HCT116 (cell line): ENCODE measurements at regions not wholly inside any gene's neighbourhood (a gene's known extent, or its start where the extent isn't known, plus 50 kb on each side); places are given as distances from the start of the nearest gene placed in this dataset.

Experiments used
- ATAC-seq: fragments of 200-7000 bp; cut with Tn5 transposase; 2 replicates; pipeline ENCODE4 v1.9.1; 2020; ENCODE audit warnings: mild to moderate bottlenecking, moderate library complexity
- BruUV-seq: library from RNA; stranded (reverse); fragments of 400-500 nt; replicated peaks from 2 replicates; lab custom pipeline; 2021; lab: Mats Ljungman, UMichigan
- CTCF ChIA-PET: fragments of 300-600 bp; sonication (Branson Sonifier 250); formaldehyde crosslinking; loops from one replicate; lab custom pipeline; 2021; ENCODE audit warnings: antibody characterized with exemption; lab: Charles Lee
- POLR2A ChIA-PET: fragments of 300-600, 350-600 bp; sonication (Branson Sonifier 250); formaldehyde crosslinking; loops from one replicate; lab custom pipeline; 2021; ENCODE audit warnings: antibody characterized with exemption; lab: Charles Lee
- RAD21 ChIA-PET, 2 experiments: fragments of 300-600 bp; sonication (Branson Sonifier 250); formaldehyde crosslinking; loops; one replicate each; lab custom pipeline; 2023; ENCODE audit warnings: low total read pairs in 2 of 2; ENCODE audit not compliant: uncharacterized antibody in 2 of 2, unreplicated experiment in 2 of 2, low non-redundant PET in 1 of 2; lab: Charles Lee
- DNase-seq: peaks from one replicate; pipeline ENCODE4 v3.0.0-alpha.2; 2010; ENCODE audit warnings: low read depth, low spot score
- H2AFZ ChIP-seq: fragments of 200-600 bp; shearing (Covaris generic), sonication (generic); 2 replicates; pipeline ENCODE4 v1.6.1; 2017; ENCODE audit warnings: low read depth, mixed run types, mixed read lengths, antibody characterized with exemption, low read length; ENCODE audit not compliant: poor library complexity, severe bottlenecking
- H3K27ac ChIP-seq: 2 replicates; pipeline ENCODE4 v1.5.1; 2012; ENCODE audit warnings: low read depth, low read length
- H3K27me3 ChIP-seq: fragments of 200-600 bp; sonication (generic); 2 replicates; pipeline ENCODE4 v1.6.1; 2016; ENCODE audit warnings: mixed run types, low read length, mixed read lengths; ENCODE audit not compliant: insufficient read depth
- H3K36me3 ChIP-seq, 2 experiments: fragments of 200-500 bp in 1 of 2; fragments of 200-600 bp in 1 of 2; sonication (Bioruptor generic) in 1 of 2; sonication (generic) in 1 of 2; 2 replicates each; pipeline versions ENCODE4 v1.5.1 to v1.6.1; 2014 to 2016; ENCODE audit warnings: low read length in 2 of 2, inconsistent platforms in 1 of 2, mixed read lengths in 1 of 2, mixed run types in 1 of 2; ENCODE audit not compliant: insufficient read depth in 2 of 2, control insufficient read depth in 1 of 2
- H3K4me1 ChIP-seq, 2 experiments: fragments of 200-600 bp in 1 of 2; sonication (generic) in 1 of 2; 2 replicates each; pipeline versions ENCODE4 v1.5.1 to v1.6.1; 2012 to 2017; ENCODE audit warnings: low read length in 2 of 2, inconsistent platforms in 1 of 2, mild to moderate bottlenecking in 1 of 2, mixed read lengths in 1 of 2, mixed run types in 1 of 2, moderate library complexity in 1 of 2; ENCODE audit not compliant: insufficient read depth in 2 of 2, control insufficient read depth in 1 of 2
- H3K4me2 ChIP-seq: fragments of 200-600 bp; sonication (generic); 2 replicates; pipeline ENCODE4 v1.6.1; 2017; ENCODE audit warnings: mixed run types, low read length, mixed read lengths
- H3K4me3 ChIP-seq, 2 experiments: fragments of 200-600 bp in 1 of 2; sonication (generic) in 1 of 2; replicated peaks in 1 of 2; 2 replicates each; pipeline ENCODE4 v1.5.1; 2011 to 2016; ENCODE audit warnings: low read length in 2 of 2, control low read depth in 1 of 2, low read depth in 1 of 2, mild to moderate bottlenecking in 1 of 2, mixed read lengths in 1 of 2, mixed run types in 1 of 2
- H3K79me2 ChIP-seq: fragments of 200-600 bp; sonication (generic); 2 replicates; pipeline ENCODE4 v1.6.1; 2017; ENCODE audit warnings: mild to moderate bottlenecking, mixed run types, low read length, moderate library complexity, mixed read lengths; ENCODE audit not compliant: insufficient read depth
- H3K9ac ChIP-seq: fragments of 200-600 bp; sonication (generic); 2 replicates; pipeline ENCODE4 v1.6.1; 2016; ENCODE audit warnings: low read length, mixed read lengths
- H3K9me2 ChIP-seq: fragments of 200-600 bp; sonication (generic), shearing (Covaris generic); 2 replicates; pipeline ENCODE4 v1.6.1; 2017; ENCODE audit warnings: mixed run types, mild to moderate bottlenecking, moderate library complexity; ENCODE audit not compliant: insufficient read depth
- H3K9me3 ChIP-seq, 2 experiments: fragments of 200-500 bp in 1 of 2; fragments of 200-600 bp in 1 of 2; sonication (Bioruptor generic) in 1 of 2; sonication (generic) in 1 of 2; 2 replicates each; pipeline ENCODE4 v1.6.1; 2014 to 2017; ENCODE audit warnings: low read length in 2 of 2, mixed read lengths in 2 of 2, inconsistent platforms in 1 of 2, low read depth in 1 of 2, mild to moderate bottlenecking in 1 of 2, mixed run types in 1 of 2, moderate library complexity in 1 of 2; ENCODE audit not compliant: control insufficient read depth in 1 of 2, insufficient read depth in 1 of 2
- H4K20me1 ChIP-seq: fragments of 200-600 bp; sonication (generic), shearing (Covaris generic); 2 replicates; pipeline ENCODE4 v1.6.1; 2017; ENCODE audit warnings: mixed run types, mild to moderate bottlenecking, moderate library complexity; ENCODE audit not compliant: insufficient read depth
- ATF3 ChIP-seq: IDR thresholded peaks from 2 replicates; pipeline ENCODE4 v1.6.1; 2012
- CEBPB ChIP-seq: IDR thresholded peaks from 2 replicates; pipeline ENCODE4 v1.6.1; 2012; ENCODE audit warnings: low read depth
- CTCF ChIP-seq, 3 experiments: fragments of 200-600 bp in 1 of 3; sonication (generic) in 1 of 3; IDR thresholded peaks in 2 of 3; conservative IDR thresholded peaks in 1 of 3; 2 replicates each; pipeline ENCODE4 v1.5.1; 2012 to 2017; ENCODE audit warnings: low read depth in 2 of 3, low read length in 2 of 3, antibody characterized with exemption in 1 of 3, borderline replicate concordance in 1 of 3, control low read depth in 1 of 3, mild to moderate bottlenecking in 1 of 3, mixed read lengths in 1 of 3, mixed run types in 1 of 3, moderate library complexity in 1 of 3; ENCODE audit not compliant: insufficient read depth in 1 of 3
- ELF1 ChIP-seq: IDR thresholded peaks from 2 replicates; pipeline ENCODE4 v1.6.1; 2012; ENCODE audit warnings: low read depth, borderline replicate concordance
- EZH2 ChIP-seq: fragments of 200-600 bp; sonication (generic); IDR thresholded peaks from 2 replicates; pipeline ENCODE4 v1.6.1; 2017; ENCODE audit warnings: antibody characterized with exemption, mixed run types
- MAX ChIP-seq: IDR thresholded peaks from 2 replicates; pipeline ENCODE4 v1.6.1; 2012
- POLR2A ChIP-seq: IDR thresholded peaks from 2 replicates; pipeline ENCODE4 v1.7.0; 2011; ENCODE audit warnings: borderline replicate concordance; ENCODE audit not compliant: insufficient read depth, insufficient read length; ENCODE audit errors: extremely low read depth
- POLR2AphosphoS5 ChIP-seq: IDR thresholded peaks from 2 replicates; pipeline ENCODE4 v1.6.1; 2011; ENCODE audit warnings: mild to moderate bottlenecking, low read depth, low read length, moderate library complexity
- RAD21 ChIP-seq: IDR thresholded peaks from 2 replicates; pipeline ENCODE4 v1.6.1; 2012; ENCODE audit warnings: low read depth, mild to moderate bottlenecking
- SIN3A ChIP-seq: IDR thresholded peaks from 2 replicates; pipeline ENCODE4 v1.6.1; 2012; ENCODE audit warnings: low read depth
- SP1 ChIP-seq: IDR thresholded peaks from 2 replicates; pipeline ENCODE4 v1.6.1; 2012; ENCODE audit warnings: low read depth
- ZNF274 ChIP-seq: fragments of 200-500 bp; sonication (Bioruptor generic); IDR thresholded peaks from 2 replicates; pipeline ENCODE4 v1.6.1; 2014; ENCODE audit warnings: mild to moderate bottlenecking, low read depth, low read length, inconsistent platforms
- intact Hi-C: fragments of 100-400 bp; cut with micrococcal nuclease; formaldehyde crosslinking; loops from 2 replicates; pipeline ENCODE4 v1.10.0; 2022

- H2AFZ ChIP-seq, result no peak overlapping the region
- no TSS peak for BruUV-seq
- no peaks in the 10 kb centered on the region for H3K9me2 ChIP-seq
- H3K4me3 ChIP-seq, result no peak overlapping the region
- intact Hi-C loops, result no loop called here
- ChIA-PET RAD21 (no interaction called here), POLR2A (no interaction called here), CTCF (no interaction called here)
- H3K4me1 ChIP-seq, result peaks cover 0 to 9% of the 10 kb centered on the region in 2 experiments; a peak in 2 of 4 replicates
- H3K9ac ChIP-seq, result no peak overlapping the region
- no peaks in the 10 kb centered on the region for H3K27me3 ChIP-seq
- no peak for ATAC-seq
- H3K27ac ChIP-seq, result no peak overlapping the region
- no peaks in the 10 kb centered on the region for H3K79me2 ChIP-seq
- TF ChIP-seq RAD21, result no peak
- no peak for TF ChIP-seq ELF1
- TF ChIP-seq SP1, result no peak
- TF ChIP-seq ZNF274, result no peak
- TF ChIP-seq CEBPB, result no peak
- no peak for TF ChIP-seq MAX
- no peak for TF ChIP-seq ATF3
- no peak for TF ChIP-seq CTCF (IDR thresholded peaks at IDR 0.05 in 2 of 3, conservative IDR thresholded peaks at IDR 0.05 in 1 of 3; ENCODE audit: borderline replicate concordance in 1 of 3, insufficient read depth in 1 of 3, low read depth in 2 of 3, low read length in 2 of 3)
- TF ChIP-seq EZH2, result no peak
- TF ChIP-seq SIN3A, result no peak
- no peak for TF ChIP-seq POLR2A
- no peak for TF ChIP-seq POLR2AphosphoS5
- TF ChIP-seq, all 23 proteins: peak for 0
- H4K20me1 ChIP-seq, result no peaks in the 10 kb centered on the region
- H3K4me2 ChIP-seq, result no peak overlapping the region
- H3K9me3 ChIP-seq, result no peaks in the 10 kb centered on the region
- H3K36me3 ChIP-seq, result no peaks in the 10 kb centered on the region
- DNase-seq, result no peak
Measured at GRCh38 chr14:37652042-37652441, 56.6 kb downstream of the TTC6 start.
